ENCODE measurements at regions not wholly inside any gene's neighbourhood (a gene's known extent, or its start where the extent isn't known, plus 50 kb on each side); places are given as distances from the start of the nearest gene placed in this dataset.
A peak's percentile ranks its signal among the peaks of the same experiment; 100 is the strongest.
"Not testable (repeated sequence)": the region's sequence is repeated elsewhere in the genome, so short reads cannot be mapped to it uniquely, and the experiment has no call there.

DNA sequence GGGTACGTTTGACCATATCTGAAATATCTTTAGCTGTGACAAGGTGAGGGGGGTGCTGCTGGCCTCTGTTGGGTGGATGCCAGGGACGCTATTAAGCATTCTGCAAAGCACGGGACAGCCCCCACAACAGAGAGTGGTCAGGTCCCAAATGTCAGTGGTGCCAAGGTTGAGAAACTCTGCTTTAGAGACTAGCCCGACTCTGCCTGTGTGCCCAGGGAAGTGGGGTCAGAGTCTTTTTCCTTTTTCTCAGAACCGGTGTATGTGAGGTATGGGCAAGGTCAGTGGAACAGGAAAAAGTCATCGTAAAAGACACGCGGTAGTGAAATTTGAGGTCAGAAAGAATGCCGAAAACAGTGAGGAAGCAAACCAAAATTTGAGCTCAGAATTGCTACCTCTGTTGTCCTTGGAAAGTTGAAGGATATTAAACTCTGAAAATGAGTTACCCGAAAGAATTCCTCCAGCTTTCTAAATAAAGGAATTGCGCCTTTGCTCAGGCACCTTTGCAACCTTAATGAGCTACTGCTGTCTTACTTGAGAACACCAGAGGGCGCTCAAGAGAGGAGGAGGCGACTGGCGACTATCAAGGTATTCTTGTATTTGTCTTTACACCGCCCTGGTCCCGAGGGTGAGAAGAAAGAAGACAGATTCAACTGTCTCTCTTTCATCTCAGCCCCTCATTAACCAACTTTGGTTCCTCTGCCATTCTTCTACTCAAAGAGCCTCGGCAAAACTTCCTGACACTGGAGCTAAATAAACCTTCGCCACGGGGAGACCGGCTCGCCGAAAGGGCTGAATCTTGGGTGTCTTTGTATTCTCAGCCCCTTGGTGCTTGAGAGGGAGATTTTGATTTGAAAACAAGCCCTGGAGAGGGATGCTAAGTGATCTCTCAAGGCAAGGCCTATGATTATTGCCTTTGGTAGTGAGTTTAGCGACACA, 85.4 kb upstream of the OLIG2 start:
- peak in 1 of 2 donors; percentile 16 for DNase-seq

DNA sequence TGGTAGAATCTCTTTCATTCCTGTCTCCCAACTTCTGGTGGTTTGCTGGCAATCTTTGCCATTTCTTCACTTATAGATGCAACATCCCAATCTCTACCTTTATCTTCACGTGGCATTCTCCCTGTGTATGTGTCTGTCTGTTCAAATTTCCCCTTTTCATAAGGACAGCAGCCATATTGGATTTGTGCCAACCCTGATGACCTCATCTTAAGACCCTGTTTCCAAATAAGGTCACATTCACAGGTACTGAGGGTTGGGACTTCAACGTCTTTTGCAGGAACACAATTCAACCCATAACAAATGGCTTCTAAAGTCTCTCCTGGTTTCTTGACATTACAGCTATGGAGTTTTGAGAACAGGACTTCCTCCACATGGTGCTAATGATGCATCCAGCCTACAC, 84.5 kb upstream of the OLIG2 start:
- no peak for DNase-seq

DNA sequence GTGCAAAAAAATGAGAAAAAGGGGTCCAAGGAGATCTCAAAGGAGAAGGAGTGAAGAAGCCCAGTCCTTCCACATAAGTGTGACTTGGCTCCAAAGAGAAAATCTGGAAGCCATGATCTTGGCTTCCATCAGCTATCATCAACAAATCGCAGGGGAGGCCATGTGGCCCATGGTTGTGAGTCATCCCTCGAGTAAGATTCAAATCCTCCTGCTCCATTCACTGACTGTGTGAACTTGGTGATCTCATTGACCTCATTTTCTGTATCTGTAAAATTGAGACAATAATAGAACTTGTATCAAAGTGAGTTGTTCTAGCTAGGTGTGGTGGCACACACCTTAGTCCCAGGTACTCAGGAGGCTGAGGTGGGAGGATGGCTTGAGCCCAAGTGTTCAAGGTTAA, 79.1 kb upstream of the OLIG2 start:
- no peak for DNase-seq

- no peak for DNase-seq
Observed at GRCh38 chr21:32947736-32948135, 78.0 kb upstream of the OLIG2 start.

GRCh38 chr21:32949701-32950100, 76.0 kb upstream of the OLIG2 start:
- DNase-seq = no peak

DNA sequence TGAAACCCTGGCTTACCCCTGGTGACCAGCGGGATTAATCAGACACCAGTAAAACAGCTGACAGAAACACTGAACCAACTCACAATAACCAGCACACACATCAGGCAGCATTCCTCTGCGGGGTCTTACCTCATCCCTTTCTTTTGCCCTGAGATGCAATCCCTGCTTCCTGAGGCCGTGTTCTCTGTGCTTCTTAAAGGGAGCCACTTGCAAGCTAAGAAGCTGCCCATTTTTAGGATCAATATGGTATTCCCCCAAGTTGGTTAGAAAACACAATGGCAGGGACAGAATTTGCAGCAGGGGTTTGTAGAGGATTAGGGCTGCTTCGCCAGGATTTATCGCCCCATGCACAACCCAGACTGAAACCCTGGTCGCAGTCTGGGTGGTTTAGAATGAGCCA, 74.7 kb upstream of the OLIG2 start:
- DNase-seq = no peak

GRCh38 chr21:32954353-32954752, 71.4 kb upstream of the OLIG2 start:
- DNase-seq = no peak

DNA sequence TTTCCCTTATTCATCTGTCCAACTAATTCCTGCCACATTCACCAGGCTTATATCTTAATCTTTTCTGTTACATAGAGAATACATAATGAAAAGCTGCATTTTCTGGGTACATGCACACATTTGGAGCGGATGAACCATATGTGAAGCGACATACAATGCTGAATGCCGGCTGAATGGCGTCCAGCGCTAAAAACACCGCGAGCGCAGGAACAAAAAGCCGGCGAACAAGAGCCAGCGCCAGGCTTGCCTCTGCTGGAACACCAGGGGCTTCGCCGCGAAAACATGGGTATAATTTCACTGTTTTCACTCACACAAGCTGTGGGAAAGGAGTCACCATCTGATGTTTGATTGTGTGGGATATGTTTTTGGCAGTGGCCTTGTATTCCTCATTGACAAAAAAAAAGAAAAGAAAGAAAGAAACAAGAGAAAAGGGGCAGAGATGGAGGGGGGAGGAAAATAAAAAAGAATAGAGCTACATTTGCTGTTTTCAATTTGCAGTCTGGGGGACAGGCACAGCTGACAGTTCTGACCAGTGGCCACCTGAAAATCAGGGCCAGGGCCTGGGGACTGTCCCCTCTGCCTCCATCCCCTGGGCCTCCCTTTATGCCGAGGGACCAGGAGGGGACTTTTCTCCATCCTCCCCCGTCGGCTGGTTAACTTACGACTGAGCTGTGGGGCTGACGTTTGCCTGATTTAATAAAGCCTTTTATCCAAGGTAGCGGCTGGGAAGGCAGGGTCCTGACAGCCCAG, 70.2 kb upstream of the OLIG2 start:
- DNase-seq = no peak

DNA sequence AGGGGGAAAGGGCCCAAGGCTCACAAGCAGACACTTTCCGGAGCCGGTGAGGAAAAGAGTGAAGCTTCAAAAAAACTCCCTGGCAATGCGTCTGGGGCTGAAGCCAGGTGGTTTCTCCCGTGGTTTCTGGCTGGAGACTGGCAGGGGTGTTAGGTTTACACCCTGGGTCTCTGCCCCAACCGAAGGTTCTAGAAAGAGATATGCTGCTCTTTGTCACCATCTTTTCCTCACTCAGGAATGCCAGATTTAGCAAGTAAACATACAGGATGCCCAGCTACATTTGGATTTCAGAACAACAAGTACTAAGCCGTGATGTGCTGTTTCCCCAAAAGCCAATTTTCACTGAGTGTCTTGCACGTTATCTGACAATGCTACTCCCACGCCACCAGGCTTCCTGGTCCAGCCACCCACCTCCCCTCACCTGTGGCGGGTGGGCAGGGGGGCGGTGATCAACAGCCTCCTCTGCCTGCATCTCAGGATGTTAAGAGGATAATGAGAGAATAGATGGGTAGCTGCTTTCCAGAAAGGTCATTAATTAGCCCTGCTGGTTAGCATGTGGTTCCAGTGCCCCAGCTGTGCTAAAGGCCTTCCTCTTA, 69.6 kb upstream of the OLIG2 start:
- DNase-seq = no peak

DNA sequence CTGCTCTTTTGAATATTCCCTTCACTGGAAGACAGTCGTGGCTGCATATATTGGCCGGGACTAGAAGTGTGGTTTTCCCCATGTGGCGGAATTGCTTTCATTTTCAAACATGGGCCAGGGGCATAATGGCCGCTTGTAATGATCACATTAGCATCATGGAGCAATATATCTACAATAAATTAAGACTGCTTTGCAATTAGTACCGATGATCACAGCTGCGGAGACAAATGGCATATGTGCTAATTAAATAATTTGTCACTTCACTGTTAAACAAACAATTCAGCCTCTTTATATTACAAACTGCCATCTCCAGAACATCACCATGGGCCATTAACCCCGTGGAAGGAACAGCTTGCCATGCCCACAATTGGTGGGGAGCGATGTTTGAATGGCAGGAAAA, 68.2 kb upstream of the OLIG2 start:
- DNase-seq = no peak

DNA sequence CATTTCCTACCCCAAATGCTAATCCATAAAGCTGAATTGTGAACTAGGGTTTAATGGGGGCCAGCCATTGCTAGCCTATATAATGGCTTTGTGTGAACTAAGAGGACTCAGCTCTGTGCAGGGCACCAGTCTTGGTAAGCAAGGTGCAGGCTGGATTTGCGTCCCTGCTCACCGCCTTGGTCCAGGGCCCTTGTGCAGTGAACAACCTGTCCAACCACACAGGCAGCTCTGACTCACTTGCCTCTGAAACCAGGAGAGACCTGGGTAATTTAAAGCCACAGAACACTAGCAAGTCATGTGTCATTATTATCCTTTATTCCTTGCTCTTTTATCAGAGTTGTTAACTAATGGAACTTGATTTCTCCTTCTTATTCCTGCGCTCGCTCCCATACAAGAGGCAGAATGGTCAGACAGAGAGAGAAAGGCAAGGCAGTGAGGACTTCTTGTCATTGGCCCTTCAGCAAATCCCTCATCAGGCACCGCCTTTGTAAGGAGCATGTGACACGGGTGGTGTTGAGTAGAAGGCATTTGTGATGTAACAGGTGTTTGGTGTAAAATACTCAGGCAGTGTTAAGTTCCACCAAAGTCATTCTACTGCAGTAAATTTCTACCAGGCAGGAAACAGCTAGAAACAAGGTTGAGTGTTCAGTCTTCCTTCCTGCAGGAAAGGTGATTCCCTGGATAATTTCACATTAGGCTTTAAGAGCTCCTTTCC, 67.3 kb upstream of the OLIG2 start:
- DNase-seq = no peak

DNA sequence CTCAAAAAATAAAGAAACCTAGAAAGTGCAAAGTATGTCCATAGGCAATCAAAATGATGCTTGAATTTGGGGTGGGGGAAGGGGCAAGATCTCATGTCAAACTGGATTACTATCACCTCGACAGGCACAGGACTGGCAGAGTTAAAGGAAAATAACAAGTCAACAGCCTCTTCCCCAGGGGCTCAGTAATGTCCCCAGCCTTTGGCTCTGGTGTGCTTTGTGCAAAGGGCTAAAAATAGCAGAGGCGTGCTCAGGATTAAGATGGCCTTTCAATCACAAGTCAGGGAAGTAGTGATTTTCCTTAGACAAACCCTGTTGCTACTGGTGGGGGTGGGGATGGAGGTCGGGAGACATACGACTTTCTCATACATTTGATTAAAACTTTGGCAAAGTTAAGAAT, 63.5 kb upstream of the OLIG2 start:
- DNase-seq = no peak

GRCh38 chr21:32965129-32965680, 60.5 kb upstream of the OLIG2 start:
- no peak for DNase-seq

DNA sequence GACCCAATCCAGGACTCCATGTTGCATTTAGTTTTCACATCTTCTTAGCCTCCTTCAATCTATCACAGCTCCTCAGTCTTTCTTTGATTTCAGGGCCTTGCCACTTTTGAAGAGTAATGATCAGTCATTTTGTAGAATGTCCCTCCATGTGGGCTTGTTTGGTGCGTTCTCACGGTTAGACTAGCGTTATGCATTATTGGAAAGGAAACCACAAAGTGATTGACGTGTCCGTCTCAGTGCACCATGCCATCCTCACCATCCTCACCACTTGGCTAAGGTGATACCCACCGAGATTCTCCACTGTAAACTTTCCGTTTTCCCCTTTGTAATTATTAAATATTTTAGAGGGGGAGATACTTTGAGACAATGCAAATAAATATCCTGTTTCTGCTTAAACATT, 59.6 kb upstream of the OLIG2 start:
- DNase-seq = no peak

GRCh38 chr21:32968103-32968502, 57.6 kb upstream of the OLIG2 start:
- not testable (repeated sequence) for DNase-seq

DNA sequence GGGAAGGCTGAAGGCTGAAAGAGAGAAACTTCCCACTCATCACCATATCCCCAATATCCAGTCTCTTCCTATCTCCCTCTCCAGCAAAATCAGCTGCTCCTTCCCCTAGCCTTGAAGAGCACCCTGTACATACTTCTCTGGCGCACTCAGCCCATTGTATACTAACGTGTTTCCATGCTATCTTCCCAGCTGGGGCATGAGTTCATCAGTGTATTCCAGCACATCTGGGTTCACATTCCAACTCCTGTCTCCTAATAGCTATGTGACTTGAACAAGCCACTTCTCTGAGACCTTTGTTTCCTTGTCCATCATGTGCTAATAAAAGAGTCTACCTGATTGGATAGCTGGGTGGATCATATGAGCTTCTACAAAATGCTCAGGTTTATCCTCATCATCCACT, 51.1 kb upstream of the OLIG2 start:
- no peak for DNase-seq

DNA sequence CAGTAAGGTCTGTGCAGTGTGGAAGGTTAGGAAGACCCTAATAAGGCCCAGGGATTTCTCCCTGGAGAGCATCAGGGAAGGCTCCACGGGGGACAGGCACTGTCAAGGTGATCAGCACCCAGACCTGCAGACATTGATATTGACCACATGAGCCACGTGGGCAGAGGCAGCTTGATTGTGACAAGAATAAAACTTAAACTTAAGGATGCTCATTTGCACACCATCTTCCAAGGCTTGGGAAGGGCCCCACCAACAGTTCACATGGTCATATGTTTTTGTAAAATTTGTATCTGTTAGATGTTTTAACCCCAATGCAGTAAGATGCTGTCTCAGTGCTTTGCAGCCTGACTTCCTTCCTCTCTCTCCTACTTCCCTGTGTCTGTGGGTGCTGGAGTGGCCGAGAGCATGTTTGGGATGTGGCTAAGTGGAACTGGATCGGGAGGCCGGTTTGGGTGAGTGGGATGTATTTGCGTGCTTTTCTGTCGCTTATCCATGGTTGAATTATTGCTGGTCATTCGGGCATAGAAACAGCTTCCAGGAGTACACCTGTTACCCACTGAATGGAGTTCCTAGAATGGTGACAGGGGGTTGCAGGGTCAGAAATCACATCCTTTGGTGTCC, 49.8 kb upstream of the OLIG2 start:
- DNase-seq = no peak
